DND-41 (cell line): ENCODE measurements at regions not wholly inside any gene's neighbourhood (a gene's known extent, or its start where the extent isn't known, plus 50 kb on each side); places are given as distances from the start of the nearest gene placed in this dataset.

Source experiments
- ATAC-seq: fragments of 200-7000 bp; cut with Tn5 transposase; 3 replicates; pipeline ENCODE4 v1.9.1; 2021; ENCODE audit warnings: low read depth; ENCODE audit not compliant: insufficient read depth
- DNase-seq: peaks from one replicate; pipeline ENCODE4 v3.0.0-alpha.2; 2020
- H2AFZ ChIP-seq: 2 replicates; pipeline ENCODE4 v1.6.0; 2012; ENCODE audit warnings: low read depth, low read length
- H3K27ac ChIP-seq: 2 replicates; pipeline ENCODE4 v1.5.1; 2012; ENCODE audit warnings: low read length, inconsistent platforms
- H3K27me3 ChIP-seq: fragments of 200-600 bp; sonication (generic); 2 replicates; pipeline ENCODE4 v1.6.0; 2012; ENCODE audit warnings: low read length, mild to moderate bottlenecking, inconsistent platforms; ENCODE audit not compliant: insufficient read depth, poor library complexity
- H3K36me3 ChIP-seq: 2 replicates; pipeline ENCODE4 v1.5.1; 2012; ENCODE audit warnings: low read length, inconsistent platforms; ENCODE audit not compliant: insufficient read depth
- H3K4me1 ChIP-seq: 2 replicates; pipeline ENCODE4 v1.5.1; 2012; ENCODE audit warnings: mild to moderate bottlenecking, low read length; ENCODE audit not compliant: insufficient read depth
- H3K4me2 ChIP-seq: 2 replicates; pipeline ENCODE4 v1.6.0; 2012; ENCODE audit warnings: mild to moderate bottlenecking, moderate library complexity, low read length, inconsistent platforms; ENCODE audit not compliant: insufficient read depth
- H3K4me3 ChIP-seq, 2 experiments: fragments of 200-600 bp in 1 of 2; shearing (Covaris generic) in 1 of 2; 2 replicates each; pipeline ENCODE4 v1.5.1; 2012 to 2016; ENCODE audit warnings: inconsistent platforms in 2 of 2, low read length in 2 of 2, mild to moderate bottlenecking in 2 of 2, low read depth in 1 of 2, moderate library complexity in 1 of 2
- H3K79me2 ChIP-seq: 2 replicates; pipeline ENCODE4 v1.6.0; 2012; ENCODE audit warnings: low read length, inconsistent platforms; ENCODE audit not compliant: insufficient read depth
- H3K9ac ChIP-seq: 2 replicates; pipeline ENCODE4 v1.6.0; 2012; ENCODE audit warnings: low read depth, mild to moderate bottlenecking, inconsistent platforms, low read length, moderate library complexity
- H3K9me3 ChIP-seq: 2 replicates; pipeline ENCODE4 v1.5.1; 2012; ENCODE audit warnings: low read length, moderate library complexity, mild to moderate bottlenecking, inconsistent platforms; ENCODE audit not compliant: insufficient read depth, severe bottlenecking
- H4K20me1 ChIP-seq: 2 replicates; pipeline ENCODE4 v1.6.0; 2012; ENCODE audit warnings: low read length; ENCODE audit not compliant: insufficient read depth
- CTCF ChIP-seq: IDR thresholded peaks from 2 replicates; pipeline ENCODE4 v1.5.1; 2012; ENCODE audit warnings: borderline replicate concordance, low read length, moderate library complexity, mild to moderate bottlenecking; ENCODE audit not compliant: poor library complexity, severe bottlenecking; ENCODE audit errors: extremely low read depth
- EZH2 ChIP-seq: IDR thresholded peaks from 3 replicates; pipeline ENCODE4 v1.6.1; 2012; ENCODE audit warnings: borderline replicate concordance, low read depth, mild to moderate bottlenecking, moderate library complexity, low read length, inconsistent platforms; ENCODE audit not compliant: severe bottlenecking

- H3K9me3 ChIP-seq, result no peaks in the 10 kb centered on the region
- no peak overlapping the region for H3K4me3 ChIP-seq
- DNase-seq (no peak), ATAC-seq (no peak)
- peaks cover 6% of the 10 kb centered on the region for H3K27me3 ChIP-seq
- no peaks in the 10 kb centered on the region for H3K79me2 ChIP-seq
- no peak overlapping the region for H3K9ac ChIP-seq
- no peaks in the 10 kb centered on the region for H4K20me1 ChIP-seq
- no peaks in the 10 kb centered on the region for H3K36me3 ChIP-seq
- no peak overlapping the region for H2AFZ ChIP-seq
- H3K4me1 ChIP-seq, result no peaks in the 10 kb centered on the region
- TF ChIP-seq CTCF (no peak), EZH2 (no peak)
- H3K4me2 ChIP-seq, result no peak overlapping the region
- no peak overlapping the region for H3K27ac ChIP-seq
These were observed 107.0 kb downstream of the RMI2 start for GRCh38 chr16:11452298-11452697.

- Histone ChIP-seq H3K79me2 (no peaks in the 10 kb centered on the region), H3K36me3 (no peaks in the 10 kb centered on the region), H3K9ac (no peak overlapping the region), H2AFZ (no peak overlapping the region), H3K27ac (no peak overlapping the region), H3K4me2 (no peak overlapping the region), H3K9me3 (no peaks in the 10 kb centered on the region), H4K20me1 (no peaks in the 10 kb centered on the region), H3K4me1 (no peaks in the 10 kb centered on the region), H3K27me3 (peaks cover 6% of the 10 kb centered on the region), H3K4me3 (no peak overlapping the region)
- TF ChIP-seq CTCF, result no peak
- TF ChIP-seq EZH2, result no peak
- DNase-seq (no peak), ATAC-seq (no peak)
These were observed 107.6 kb downstream of the RMI2 start for GRCh38 chr16:11452746-11453389.

- no peaks in the 10 kb centered on the region for H3K79me2 ChIP-seq
- ATAC-seq (no peak), DNase-seq (no peak)
- H3K27ac ChIP-seq, result no peak overlapping the region
- H2AFZ ChIP-seq, result no peak overlapping the region
- H3K36me3 ChIP-seq, result no peaks in the 10 kb centered on the region
- H3K27me3 ChIP-seq, result peaks cover 6% of the 10 kb centered on the region
- no peak overlapping the region for H3K9ac ChIP-seq
- H3K4me1 ChIP-seq, result no peaks in the 10 kb centered on the region
- H3K4me2 ChIP-seq, result no peak overlapping the region
- no peaks in the 10 kb centered on the region; the same call in 1 of the 2 replicates for H4K20me1 ChIP-seq
- TF ChIP-seq CTCF, result no peak
- TF ChIP-seq EZH2, result no peak
- no peak overlapping the region for H3K4me3 ChIP-seq
- no peaks in the 10 kb centered on the region for H3K9me3 ChIP-seq
These were observed 111.5 kb downstream of the RMI2 start for GRCh38 chr16:11456741-11457140.
